ENCODE measurements at regions not wholly inside any gene's neighbourhood (a gene's known extent, or its start where the extent isn't known, plus 50 kb on each side); places are given as distances from the start of the nearest gene placed in this dataset.
"Not testable (repeated sequence)": the region's sequence is repeated elsewhere in the genome, so short reads cannot be mapped to it uniquely, and the experiment has no call there.

GRCh38 chr3:66642484-66642883 lies 141.7 kb upstream of the LRIG1 start:
- WGBS, 5 donors, result 70 to 79% (median 77%) methylated on average over 3 of the region's 3 CpGs
- no peaks in the 10 kb centered on the region for H3K4me1 ChIP-seq
- intact Hi-C loops (cut with DNase I; ENCODE audit: low total_unique reads), result no loop called here
- DNase-seq, result no peak
- no peak overlapping the region for H3K27ac ChIP-seq
- H3K4me3 ChIP-seq, result no peak overlapping the region
- H3K27me3 ChIP-seq (replicated peaks in 1 of 7), result no peaks in the 10 kb centered on the region
- no peaks in the 10 kb centered on the region for H3K36me3 ChIP-seq
- no peak for TF ChIP-seq CTCF (IDR thresholded peaks at IDR 0.05 in 8 of 11, conservative IDR thresholded peaks at IDR 0.05 in 3 of 11)
- no peak for TF ChIP-seq POLR2AphosphoS5 (IDR thresholded peaks at IDR 0.05)
- TF ChIP-seq POLR2A (IDR thresholded peaks at IDR 0.05), result no peak
- H3K9me3 ChIP-seq, result peaks cover 0 to 24% (median 17%) of the 10 kb centered on the region in 8 donors

GRCh38 chr3:66644549-66644948 lies 143.7 kb upstream of the LRIG1 start:
- Histone ChIP-seq H3K27ac (no peak overlapping the region), H3K4me3 (no peak overlapping the region), H3K9me3 (peaks cover 0 to 24% (median 17%) of the 10 kb centered on the region in 8 donors), H3K4me1 (no peaks in the 10 kb centered on the region), H3K36me3 (no peaks in the 10 kb centered on the region), H3K27me3 (replicated peaks in 1 of 7) (no peaks in the 10 kb centered on the region)
- DNase-seq, result no peak
- no peak for TF ChIP-seq POLR2AphosphoS5 (IDR thresholded peaks at IDR 0.05)
- no peak for TF ChIP-seq CTCF (IDR thresholded peaks at IDR 0.05 in 8 of 11, conservative IDR thresholded peaks at IDR 0.05 in 3 of 11)
- no peak for TF ChIP-seq POLR2A (IDR thresholded peaks at IDR 0.05)
- intact Hi-C loops (cut with DNase I; ENCODE audit: low total_unique reads), result no loop called here

GRCh38 chr3:66648975-66649374 lies 148.2 kb upstream of the LRIG1 start:
- TF ChIP-seq POLR2A (IDR thresholded peaks at IDR 0.05) (no peak), CTCF (IDR thresholded peaks at IDR 0.05 in 8 of 11, conservative IDR thresholded peaks at IDR 0.05 in 3 of 11) (no peak), POLR2AphosphoS5 (IDR thresholded peaks at IDR 0.05) (no peak)
- no peak for DNase-seq
- Histone ChIP-seq H3K27ac (no peak overlapping the region), H3K4me1 (no peaks in the 10 kb centered on the region), H3K4me3 (no peak overlapping the region), H3K9me3 (peaks cover 0 to 24% (median 17%) of the 10 kb centered on the region in 8 donors), H3K36me3 (no peaks in the 10 kb centered on the region), H3K27me3 (replicated peaks in 1 of 7) (no peaks in the 10 kb centered on the region)
- WGBS, 5 donors, result 81 to 93% (median 89%) methylated on average over 1 of the region's 1 CpG
- intact Hi-C loops (cut with DNase I; ENCODE audit: low total_unique reads), result no loop called here

- H3K9me3 ChIP-seq; H3K4me1 ChIP-seq; H3K27ac ChIP-seq; H3K27me3 ChIP-seq (replicated peaks in 1 of 7); H3K36me3 ChIP-seq; intact Hi-C loops (cut with DNase I; ENCODE audit: low total_unique reads); H3K4me3 ChIP-seq; DNase-seq: not testable (repeated sequence)
- 80 to 98% (median 96%) methylated on average over 1 to 29 of the region's 29 CpGs for WGBS, 5 donors
These were observed 150.7 kb upstream of the LRIG1 start for GRCh38 chr3:66651520-66651919.

- intact Hi-C loops (cut with DNase I; ENCODE audit: low total_unique reads); H3K27ac ChIP-seq; H3K4me1 ChIP-seq; H3K27me3 ChIP-seq (replicated peaks in 1 of 7); DNase-seq; H3K36me3 ChIP-seq; H3K9me3 ChIP-seq; H3K4me3 ChIP-seq: not testable (repeated sequence)
- 91 to 100% (median 98%) methylated on average over 3 to 4 of the region's 4 CpGs for WGBS, 5 donors
These were observed 151.3 kb upstream of the LRIG1 start for GRCh38 chr3:66652100-66652499.

All from spleen (tissue), 11 donors.